Astrocyte of the spinal cord (primary cell): ENCODE measurements at regions not wholly inside any gene's neighbourhood (a gene's known extent, or its start where the extent isn't known, plus 50 kb on each side); places are given as distances from the start of the nearest gene placed in this dataset.

Source experiments
- DNase-seq: peaks from one replicate; pipeline ENCODE4 v3.0.0; 2011; ENCODE audit warnings: low read depth, low spot score
- H3K4me3 ChIP-seq: 2 replicates; pipeline ENCODE4 v1.5.1; 2011; ENCODE audit warnings: low read depth, mild to moderate bottlenecking, low read length, moderate library complexity
- CTCF ChIP-seq: IDR thresholded peaks from 2 replicates; pipeline ENCODE4 v1.5.1; 2012; ENCODE audit warnings: low read depth, mild to moderate bottlenecking, low read length, inconsistent platforms
- in situ Hi-C: cut with HindIII; loops from 2 replicates; pipeline ENCODE4 v1.10.0; 2017; ENCODE audit warnings: low sequenced_read_pairs

GRCh38 chr20:40925829-40926510 is 102.7 kb upstream of the TOP1 start:
- no peak for TF ChIP-seq CTCF
- no peak for DNase-seq
- no peak overlapping the region for H3K4me3 ChIP-seq
- in situ Hi-C loops = no loop called here

GRCh38 chr20:40926928-40927327 is 101.7 kb upstream of the TOP1 start:
- in situ Hi-C loops = no loop called here
- DNase-seq = no peak
- H3K4me3 ChIP-seq = no peak overlapping the region
- no peak for TF ChIP-seq CTCF

- TF ChIP-seq CTCF = no peak
- H3K4me3 ChIP-seq = no peak overlapping the region
- DNase-seq = peak; percentile 5
- in situ Hi-C loops = no loop called here
These were observed 98.1 kb upstream of the TOP1 start for GRCh38 chr20:40930561-40930960.

- in situ Hi-C loops = no loop called here
- TF ChIP-seq CTCF = no peak
- H3K4me3 ChIP-seq = no peak overlapping the region
- DNase-seq = no peak
These were observed 97.1 kb upstream of the TOP1 start for GRCh38 chr20:40931410-40932044.

- in situ Hi-C loops = no loop called here
- DNase-seq = no peak
- no peak for TF ChIP-seq CTCF
- H3K4me3 ChIP-seq = no peak overlapping the region
These were observed 96.2 kb upstream of the TOP1 start for GRCh38 chr20:40932436-40932835.

GRCh38 chr20:40933758-40934157 is 94.9 kb upstream of the TOP1 start:
- H3K4me3 ChIP-seq = no peak overlapping the region
- in situ Hi-C loops = no loop called here
- no peak for TF ChIP-seq CTCF
- DNase-seq = no peak
